ENCODE measurements at regions not wholly inside any gene's neighbourhood (a gene's known extent, or its start where the extent isn't known, plus 50 kb on each side); places are given as distances from the start of the nearest gene placed in this dataset.

DNA sequence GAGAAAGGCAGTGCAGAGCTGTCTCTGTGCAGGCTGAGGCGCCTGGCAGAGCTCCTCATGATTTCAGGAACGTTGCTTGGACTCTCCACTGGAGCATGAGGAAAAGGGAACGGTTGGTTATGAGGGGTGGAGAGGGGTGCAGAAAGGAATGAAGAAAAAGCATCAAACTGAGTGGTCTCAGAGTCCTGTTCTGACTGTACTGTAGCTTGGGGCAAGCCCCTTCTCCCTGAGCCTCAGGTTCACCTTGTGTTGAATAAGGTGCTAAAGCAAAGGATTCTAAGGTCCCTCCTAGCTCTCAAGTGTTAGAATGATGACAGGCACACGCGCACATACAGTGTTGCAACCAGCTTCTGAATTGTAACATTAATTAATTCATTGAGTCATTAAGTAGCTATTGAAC, 125.2 kb upstream of the PARP11 start:
- TF ChIP-seq GATA2 (IDR thresholded peaks at IDR 0.05; ENCODE audit: insufficient read depth, insufficient read length, low read depth, low read length) (no peak), EZH2 (IDR thresholded peaks at IDR 0.05; ENCODE audit: borderline replicate concordance, low read depth, low read length, severe bottlenecking) (no peak), FOS (IDR thresholded peaks at IDR 0.05; ENCODE audit: borderline replicate concordance, insufficient read depth, low read length) (no peak), POLR2AphosphoS5 (IDR thresholded peaks at IDR 0.05; ENCODE audit: insufficient read depth, low read depth, low read length) (no peak), POLR2A (IDR thresholded peaks at IDR 0.05; ENCODE audit: low read depth, low read length) (no peak), JUN (IDR thresholded peaks at IDR 0.05; ENCODE audit: borderline replicate concordance, insufficient read depth, insufficient read length, low read depth) (no peak), MYC (IDR thresholded peaks at IDR 0.05; ENCODE audit: low read depth, low read length) (no peak)
- TF ChIP-seq, protein P1, sequence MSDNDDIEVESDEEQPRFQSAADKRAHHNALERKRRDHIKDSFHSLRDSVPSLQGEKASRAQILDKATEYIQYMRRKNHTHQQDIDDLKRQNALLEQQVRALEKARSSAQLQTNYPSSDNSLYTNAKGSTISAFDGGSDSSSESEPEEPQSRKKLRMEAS (IDR thresholded peaks at IDR 0.05; ENCODE audit: insufficient read depth, insufficient read length): no peak
- TF ChIP-seq, protein P2, sequence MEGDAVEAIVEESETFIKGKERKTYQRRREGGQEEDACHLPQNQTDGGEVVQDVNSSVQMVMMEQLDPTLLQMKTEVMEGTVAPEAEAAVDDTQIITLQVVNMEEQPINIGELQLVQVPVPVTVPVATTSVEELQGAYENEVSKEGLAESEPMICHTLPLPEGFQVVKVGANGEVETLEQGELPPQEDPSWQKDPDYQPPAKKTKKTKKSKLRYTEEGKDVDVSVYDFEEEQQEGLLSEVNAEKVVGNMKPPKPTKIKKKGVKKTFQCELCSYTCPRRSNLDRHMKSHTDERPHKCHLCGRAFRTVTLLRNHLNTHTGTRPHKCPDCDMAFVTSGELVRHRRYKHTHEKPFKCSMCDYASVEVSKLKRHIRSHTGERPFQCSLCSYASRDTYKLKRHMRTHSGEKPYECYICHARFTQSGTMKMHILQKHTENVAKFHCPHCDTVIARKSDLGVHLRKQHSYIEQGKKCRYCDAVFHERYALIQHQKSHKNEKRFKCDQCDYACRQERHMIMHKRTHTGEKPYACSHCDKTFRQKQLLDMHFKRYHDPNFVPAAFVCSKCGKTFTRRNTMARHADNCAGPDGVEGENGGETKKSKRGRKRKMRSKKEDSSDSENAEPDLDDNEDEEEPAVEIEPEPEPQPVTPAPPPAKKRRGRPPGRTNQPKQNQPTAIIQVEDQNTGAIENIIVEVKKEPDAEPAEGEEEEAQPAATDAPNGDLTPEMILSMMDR (IDR thresholded peaks at IDR 0.05; ENCODE audit: extremely low read depth in 1 of 2, insufficient read depth in 1 of 2, low read depth in 1 of 2, low read length in 2 of 2): no peak
- dilution Hi-C loops (cut with MboI; ENCODE audit: extremely low pct_ligation_motif_present, low sequenced_read_pairs) (no loop called here), intact Hi-C loops (cut with micrococcal nuclease) (no loop called here)
- BruUV-seq (replicated peaks): no TSS peak
- ChIA-PET CTCF (interaction anchor here (0.6 to 13.7 kb wide), 6 partner anchors 35 to 279 kb away, joined by 3 to 231 read pairs (median 3); no protein-coding TSS in a partner anchor), POLR2A (no interaction called here)
- H3K9me3 ChIP-seq (replicated peaks; ENCODE audit: control insufficient read depth, insufficient read depth, low read length): no peaks in the 10 kb centered on the region
- no peaks in the 10 kb centered on the region for H3K9me1 ChIP-seq (replicated peaks; ENCODE audit: control insufficient read depth, extremely low read depth, insufficient read depth, low read length)
- H3K36me3 ChIP-seq (ENCODE audit: control insufficient read depth in 2 of 2, extremely low read depth in 1 of 2, insufficient read depth in 2 of 2, low read length in 2 of 2): no peaks in the 10 kb centered on the region
- H2AFZ ChIP-seq (ENCODE audit: low read depth, low read length): no peak overlapping the region
- DNase-seq (ENCODE audit: low read depth, low spot score): no peak
- no peak overlapping the region for H3K9ac ChIP-seq (replicated peaks; ENCODE audit: extremely low read depth, insufficient read depth, low read length)
- no peaks in the 10 kb centered on the region for H3K4me1 ChIP-seq (ENCODE audit: control insufficient read depth, extremely low read depth, insufficient read depth, low read length)
- no peak overlapping the region for H3K27ac ChIP-seq (ENCODE audit: insufficient read depth, low read depth, low read length)
- H3K4me2 ChIP-seq (ENCODE audit: insufficient read depth, low read length): no peak overlapping the region
- no peak for FAIRE-seq
- no peaks in the 10 kb centered on the region for H3K79me2 ChIP-seq (ENCODE audit: control insufficient read depth, insufficient read depth, low read length)
- H3K4me3 ChIP-seq (replicated peaks in 1 of 3; ENCODE audit: insufficient read depth in 1 of 3, low read depth in 1 of 3, low read length in 3 of 3): no peak overlapping the region
- H4K20me1 ChIP-seq (replicated peaks; ENCODE audit: control insufficient read depth, extremely low read depth, insufficient read depth, low read length): no peaks in the 10 kb centered on the region
- no peaks in the 10 kb centered on the region for H3K27me3 ChIP-seq (ENCODE audit: control insufficient read depth in 2 of 2, insufficient read depth in 2 of 2, low read length in 2 of 2)

Measured in endothelial cell of umbilical vein (primary cell).